CD4-positive, alpha-beta T cell (primary cell): ENCODE measurements at regions not wholly inside any gene's neighbourhood (a gene's known extent, or its start where the extent isn't known, plus 50 kb on each side); places are given as distances from the start of the nearest gene placed in this dataset.
"Not testable (repeated sequence)": the region's sequence is repeated elsewhere in the genome, so short reads cannot be mapped to it uniquely, and the experiment has no call there.

Experiments used
- ATAC-seq: fragments of 200-7000 bp; cut with Tn5 transposase; one replicate; pipeline ENCODE4 v1.10.0; 2022; ENCODE audit warnings: mild to moderate bottlenecking; ENCODE audit not compliant: poor library complexity
- CTCF ChIA-PET: fragments of 350-600 bp; sonication (Branson Sonifier 250); formaldehyde crosslinking; loops from one replicate; lab custom pipeline; 2021; ENCODE audit warnings: antibody characterized with exemption, inconsistent platforms; lab: Charles Lee
- POLR2A ChIA-PET: fragments of 350-600 bp; sonication (Branson Sonifier 250); formaldehyde crosslinking; loops from one replicate; lab custom pipeline; 2021; ENCODE audit warnings: antibody characterized with exemption, inconsistent platforms; lab: Charles Lee
- DNase-seq, 14 experiments: peaks; one replicate each; pipeline ENCODE4 v3.0.0-alpha.2; 2013 to 2020; ENCODE audit warnings: mixed read lengths in 2 of 14
- H3K27ac ChIP-seq, 2 donors: one replicate each; pipeline versions ENCODE4 v1.5.1 to v1.7.0; 2013; ENCODE audit warnings: low read length in 2 of 2, low read depth in 1 of 2, mild to moderate bottlenecking in 1 of 2
- H3K27me3 ChIP-seq, 2 experiments: 1 replicate in 1 of 2; 2 replicates in 1 of 2; pipeline versions ENCODE4 v1.6.1 to v1.7.0; 2013; ENCODE audit warnings: low read length in 2 of 2, control low read depth in 1 of 2, mild to moderate bottlenecking in 1 of 2, moderate library complexity in 1 of 2; ENCODE audit not compliant: insufficient read depth in 2 of 2, control insufficient read depth in 1 of 2
- H3K36me3 ChIP-seq: one replicate; pipeline ENCODE4 v1.6.1; 2013; ENCODE audit warnings: low read length, control low read depth; ENCODE audit not compliant: insufficient read depth
- H3K4me1 ChIP-seq: one replicate; pipeline ENCODE4 v1.6.1; 2013; ENCODE audit warnings: low read length, control low read depth; ENCODE audit not compliant: insufficient read depth
- H3K4me3 ChIP-seq: one replicate; pipeline ENCODE4 v1.5.1; 2013; ENCODE audit warnings: mild to moderate bottlenecking, low read length, moderate library complexity
- H3K9me3 ChIP-seq, 2 experiments: 1 replicate in 1 of 2; 2 replicates in 1 of 2; pipeline versions ENCODE4 v1.6.1 to v1.7.0; 2013; ENCODE audit warnings: low read length in 2 of 2, mild to moderate bottlenecking in 2 of 2, control low read depth in 1 of 2, moderate library complexity in 1 of 2; ENCODE audit not compliant: control insufficient read depth in 1 of 2, insufficient read depth in 1 of 2
- H3K27ac Mint-ChIP-seq: one replicate; pipeline ENCODE4 v1.8.0; 2020; ENCODE audit warnings: mixed read lengths
- H3K27me3 Mint-ChIP-seq: one replicate; pipeline ENCODE4 v1.8.0; 2021; ENCODE audit warnings: mixed read lengths
- H3K36me3 Mint-ChIP-seq: one replicate; pipeline ENCODE4 v1.8.0; 2021; ENCODE audit warnings: low read depth, mixed read lengths
- H3K4me1 Mint-ChIP-seq: one replicate; pipeline ENCODE4 v1.8.0; 2021; ENCODE audit warnings: low read depth, mixed read lengths
- H3K4me3 Mint-ChIP-seq: one replicate; pipeline ENCODE4 v1.8.0; 2020; ENCODE audit warnings: mild to moderate bottlenecking, mixed read lengths
- H3K9me3 Mint-ChIP-seq: one replicate; pipeline ENCODE4 v1.8.0; 2020; ENCODE audit warnings: mixed read lengths
- CTCF ChIP-seq: fragments of 200-600 bp; IDR thresholded peaks from one replicate; pipeline ENCODE4 v1.8.0; 2022; ENCODE audit warnings: antibody characterized with exemption, mild to moderate bottlenecking
- intact Hi-C, 2 experiments: fragments of 100-400 bp; cut with DNase I in 1 of 2; cut with micrococcal nuclease in 1 of 2; formaldehyde crosslinking; loops; one replicate each; pipeline versions ENCODE4 v1.15.1 to v1.9.0; 2023 to 2025; cut with DNase I, micrococcal nuclease

GRCh38 chr17:445839-446238 is 93.2 kb upstream of the RPH3AL start, which contains the start of gene RFLNB:
Gene RFLNB (minus strand): TSS chr17:445939.
- H3K4me3 Mint-ChIP-seq, H3K27me3 ChIP-seq, intact Hi-C loops, ATAC-seq, CTCF ChIA-PET, POLR2A ChIA-PET, H3K4me3 ChIP-seq, H3K27me3 Mint-ChIP-seq, DNase-seq, H3K9me3 Mint-ChIP-seq, H3K9me3 ChIP-seq, H3K27ac ChIP-seq: not testable (repeated sequence)
- H3K4me1 ChIP-seq, result peaks cover 31% of the 10 kb centered on the region
- H3K27ac Mint-ChIP-seq, result peak within 1 kb of the TSS; percentile 20
- peaks cover 58% of the 10 kb centered on the region for H3K36me3 Mint-ChIP-seq
- peaks cover 59% of the 10 kb centered on the region for H3K36me3 ChIP-seq
- peaks cover 14% of the 10 kb centered on the region for H3K4me1 Mint-ChIP-seq

DNA sequence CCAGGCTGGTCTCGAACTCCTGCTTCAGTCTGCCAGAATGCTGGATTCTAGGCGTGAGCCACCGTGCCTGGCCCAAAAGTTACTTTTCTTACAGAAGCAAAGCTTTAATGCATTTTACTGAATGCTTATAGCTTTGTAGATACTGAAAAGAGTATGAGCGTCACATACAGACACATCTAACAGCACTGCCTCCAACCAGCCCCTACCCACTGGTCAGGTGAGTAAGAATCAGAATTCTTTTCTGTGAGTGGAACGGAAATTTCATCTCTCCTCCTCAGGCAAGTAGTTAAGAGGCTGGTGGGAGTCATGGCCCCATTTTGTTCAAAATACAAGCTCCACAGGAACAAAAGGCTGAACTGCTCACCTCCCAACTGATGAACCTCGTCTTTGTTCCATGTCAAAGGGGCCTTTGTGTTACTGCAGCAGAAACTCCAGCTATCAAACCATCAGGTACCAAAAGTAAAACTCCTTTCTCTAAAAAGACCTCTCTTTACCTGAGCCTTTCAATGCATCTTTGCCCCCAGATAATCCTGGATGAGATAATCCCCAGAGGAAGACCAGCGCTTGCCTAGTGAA is 92.4 kb upstream of the RPH3AL start:
- POLR2A ChIA-PET, result no interaction called here
- H3K9me3 Mint-ChIP-seq, result no peaks in the 10 kb centered on the region
- ATAC-seq, result no peak

GRCh38 chr17:443109-443508 is 90.5 kb upstream of the RPH3AL start:
- Histone ChIP-seq H3K4me1 (peaks cover 31% of the 10 kb centered on the region), H3K27ac (no peak overlapping the region), H3K27me3 (no peaks in the 10 kb centered on the region), H3K9me3 (no peaks in the 10 kb centered on the region), H3K4me3 (no peak overlapping the region), H3K36me3 (peaks cover 66% of the 10 kb centered on the region)
- Mint-ChIP-seq H3K27me3 (no peaks in the 10 kb centered on the region), H3K9me3 (no peaks in the 10 kb centered on the region), H3K36me3 (peaks cover 80% of the 10 kb centered on the region), H3K4me1 (peaks cover 14% of the 10 kb centered on the region), H3K4me3 (no peak overlapping the region), H3K27ac (no peak overlapping the region)
- ATAC-seq, result no peak
- POLR2A ChIA-PET, result no interaction called here
- CTCF ChIA-PET, result interaction anchor here (1.0 to 1.7 kb wide), 2 partner anchors 26 to 31 kb away, joined by 3 to 5 read pairs; no protein-coding TSS in a partner anchor
- intact Hi-C loops, result no loop called here
- no peak for TF ChIP-seq CTCF
- DNase-seq, result no peak

More for the DNA sequence above, 92.4 kb upstream of the RPH3AL start:
- peaks cover 31% of the 10 kb centered on the region for H3K4me1 ChIP-seq
- no peak for TF ChIP-seq CTCF
- Mint-ChIP-seq H3K27me3 (no peaks in the 10 kb centered on the region), H3K36me3 (peaks cover 66% of the 10 kb centered on the region), H3K27ac (no peak overlapping the region), H3K4me1 (peaks cover 14% of the 10 kb centered on the region), H3K4me3 (no peak overlapping the region)
- no peak for DNase-seq
- H3K36me3 ChIP-seq, result peaks cover 66% of the 10 kb centered on the region
- no peak overlapping the region for H3K4me3 ChIP-seq
- no peaks in the 10 kb centered on the region for H3K27me3 ChIP-seq
- intact Hi-C loops, result no loop called here
- CTCF ChIA-PET, result interaction anchor here (1.1 kb wide), 1 partner anchor 33 kb away, joined by 6 read pairs; no protein-coding TSS in a partner anchor
- H3K9me3 ChIP-seq, result no peaks in the 10 kb centered on the region
- H3K27ac ChIP-seq, result no peak overlapping the region
